GM21423 (cell line): ENCODE measurements at regions not wholly inside any gene's neighbourhood (a gene's known extent, or its start where the extent isn't known, plus 50 kb on each side); places are given as distances from the start of the nearest gene placed in this dataset.
A peak's percentile ranks its signal among the peaks of the same experiment; 100 is the strongest.

Experiments
- ATAC-seq: cut with Tn5 transposase; IDR thresholded peaks from one replicate; pipeline ENCODE4 v1.9.1; 2021; ENCODE audit warnings: mild to moderate bottlenecking, moderate library complexity; ENCODE audit not compliant: unreplicated experiment

DNA sequence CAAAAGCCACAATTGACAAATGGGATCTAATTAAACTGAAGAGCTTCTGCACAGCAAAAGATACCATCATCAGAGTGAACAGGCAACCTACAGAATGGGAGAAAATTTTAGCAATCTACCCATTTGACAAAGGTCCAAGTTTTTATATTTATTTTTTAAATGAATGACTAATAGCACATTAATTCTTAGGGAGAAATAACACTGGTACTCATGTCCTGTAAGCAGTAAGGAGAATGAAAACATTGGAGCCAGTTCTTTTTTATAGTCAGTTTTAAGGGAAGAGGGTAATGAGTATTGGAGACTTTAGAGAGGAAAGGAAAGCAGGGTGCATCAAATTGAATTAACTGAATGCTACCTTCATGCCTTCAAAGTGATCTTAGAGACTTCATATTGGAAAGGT is 404.7 kb upstream of the TGFBR2 start:
- no peak for ATAC-seq

DNA sequence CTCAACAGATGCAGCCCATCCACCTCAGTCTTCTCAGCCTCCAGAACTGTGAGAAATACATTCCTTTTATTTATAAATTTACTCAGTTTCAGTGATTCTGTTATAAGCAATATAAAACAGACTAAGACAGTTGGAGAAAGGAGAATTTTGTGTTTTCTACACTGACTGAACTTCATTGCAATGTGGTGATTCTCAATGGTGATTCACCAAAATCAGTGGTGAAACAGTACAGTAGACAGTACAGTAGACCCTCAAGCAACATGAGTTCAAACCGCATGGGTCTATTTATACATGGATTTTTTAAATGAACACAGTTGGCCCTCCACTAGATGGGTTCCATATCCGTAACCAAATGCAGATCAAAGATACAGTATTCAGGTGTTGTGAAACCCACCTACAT is 403.1 kb upstream of the TGFBR2 start:
- ATAC-seq: no peak

DNA sequence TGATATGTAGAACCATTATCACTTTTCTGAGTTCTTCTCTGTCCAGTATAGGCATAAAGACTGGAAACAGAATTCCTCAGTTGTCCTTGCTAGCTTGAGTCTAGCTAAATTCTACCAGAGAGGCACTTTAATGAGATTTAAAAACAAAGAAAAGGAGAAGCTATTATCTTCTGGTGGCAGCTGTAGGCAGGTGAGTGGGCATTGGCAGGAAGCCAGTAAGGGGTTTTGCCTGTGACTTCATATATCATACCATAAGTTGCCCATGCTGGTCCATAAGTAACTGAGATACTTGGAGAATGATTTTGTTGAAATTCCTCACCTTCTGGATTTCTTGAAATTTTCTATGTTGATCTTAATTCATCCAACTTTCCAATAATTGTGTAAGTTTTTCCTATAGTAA is 402.3 kb upstream of the TGFBR2 start:
- no peak for ATAC-seq

DNA sequence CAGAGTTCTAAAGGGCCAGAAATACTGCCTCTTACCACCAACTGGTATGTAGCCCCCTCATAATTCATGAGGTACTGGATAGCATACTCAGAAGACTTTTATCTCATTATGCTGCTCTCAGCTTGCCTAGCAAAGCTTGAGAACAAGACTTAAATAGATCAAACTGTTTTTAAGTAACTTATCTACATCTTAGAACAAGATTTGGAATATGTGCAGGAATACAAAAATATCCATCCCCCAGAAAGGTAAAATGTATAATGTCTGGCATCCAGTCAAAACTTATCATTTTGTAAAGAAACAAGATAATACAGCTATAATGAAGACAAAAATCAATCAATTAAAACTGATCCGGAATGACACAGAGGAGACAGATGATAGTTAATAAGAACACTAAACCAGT is 400.4 kb upstream of the TGFBR2 start:
- ATAC-seq: no peak

DNA sequence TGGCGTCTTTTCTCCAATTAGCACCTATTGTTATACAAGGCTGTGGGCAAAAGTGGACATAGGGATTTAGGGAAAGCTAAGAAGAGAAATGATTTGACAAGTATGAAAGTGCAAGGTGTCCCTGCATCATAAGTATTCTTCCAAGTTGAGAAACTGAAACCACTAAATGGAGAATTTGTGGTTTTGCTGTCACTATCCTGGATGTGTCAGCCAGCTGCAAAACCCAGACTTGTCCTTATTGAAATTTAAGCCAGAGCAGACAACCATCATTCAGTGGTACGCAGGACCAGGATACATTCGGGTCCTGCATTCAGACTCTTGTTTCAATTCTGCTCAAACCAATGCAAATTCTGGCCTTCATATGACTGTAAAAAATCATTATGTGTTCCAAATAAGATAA is 384.8 kb upstream of the TGFBR2 start:
- ATAC-seq: no peak

DNA sequence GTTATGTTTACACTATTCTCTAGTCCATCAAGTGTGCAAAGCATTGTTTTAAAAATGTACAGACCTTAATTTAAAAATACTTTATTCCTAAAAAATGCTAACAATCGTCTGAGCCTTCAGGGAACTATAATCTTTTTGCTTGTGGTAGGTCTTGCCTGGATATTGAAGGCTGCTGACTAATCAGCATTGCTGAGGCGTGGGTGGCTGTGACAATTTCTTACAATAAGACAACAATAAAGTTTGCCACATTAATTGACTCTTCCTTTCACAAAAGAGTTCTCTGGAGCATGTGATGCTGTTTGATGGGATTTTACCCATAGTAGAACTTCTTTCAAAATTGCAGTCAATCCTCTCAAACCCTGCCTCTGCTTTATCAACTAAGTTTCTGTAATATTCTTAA is 384.0 kb upstream of the TGFBR2 start:
- ATAC-seq: no peak

DNA sequence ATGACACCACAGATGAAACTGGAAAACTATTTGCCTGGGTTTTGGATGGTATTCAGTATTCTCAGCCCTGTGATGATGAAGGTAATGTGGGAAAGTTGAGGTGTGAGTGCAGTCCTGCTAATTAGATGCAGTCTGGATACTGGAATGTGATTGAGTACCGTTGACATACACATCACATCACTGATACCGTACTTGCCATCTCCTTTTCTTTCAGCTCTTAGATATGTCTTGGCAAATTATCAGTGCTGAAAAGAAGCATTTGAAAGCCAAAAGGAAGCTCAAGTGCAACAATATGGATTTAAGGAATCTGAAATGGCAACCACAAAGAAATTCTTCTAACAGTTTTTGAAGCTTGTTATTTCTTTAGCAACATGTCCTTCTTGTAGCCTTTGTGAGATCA is 381.4 kb upstream of the TGFBR2 start:
- no peak for ATAC-seq

DNA sequence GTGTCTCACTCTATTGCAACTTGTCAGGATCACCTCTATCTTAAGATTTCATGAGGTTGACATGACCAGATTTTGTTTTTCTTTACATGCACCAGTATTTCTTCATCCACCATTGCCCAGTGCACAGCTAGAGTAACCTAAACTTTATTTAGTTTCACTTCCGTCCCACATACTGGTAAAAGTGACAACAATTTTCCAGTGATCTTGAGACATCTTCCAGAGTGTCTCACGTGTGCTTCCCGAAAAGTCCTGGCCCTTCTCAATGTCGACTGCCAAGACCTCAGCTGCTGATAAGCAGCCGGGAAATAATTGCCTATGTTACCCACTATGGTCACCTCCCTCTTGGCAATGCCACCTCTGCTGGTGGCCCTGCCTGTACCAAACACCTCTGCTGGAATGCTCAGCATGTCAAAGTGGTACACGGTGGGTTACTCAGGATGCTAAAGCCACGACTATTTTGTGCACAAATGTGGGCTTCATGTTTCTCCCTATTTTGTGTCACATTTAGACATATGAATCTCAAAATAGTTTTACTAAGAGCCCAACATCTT is 379.7 kb upstream of the TGFBR2 start:
- ATAC-seq: no peak

DNA sequence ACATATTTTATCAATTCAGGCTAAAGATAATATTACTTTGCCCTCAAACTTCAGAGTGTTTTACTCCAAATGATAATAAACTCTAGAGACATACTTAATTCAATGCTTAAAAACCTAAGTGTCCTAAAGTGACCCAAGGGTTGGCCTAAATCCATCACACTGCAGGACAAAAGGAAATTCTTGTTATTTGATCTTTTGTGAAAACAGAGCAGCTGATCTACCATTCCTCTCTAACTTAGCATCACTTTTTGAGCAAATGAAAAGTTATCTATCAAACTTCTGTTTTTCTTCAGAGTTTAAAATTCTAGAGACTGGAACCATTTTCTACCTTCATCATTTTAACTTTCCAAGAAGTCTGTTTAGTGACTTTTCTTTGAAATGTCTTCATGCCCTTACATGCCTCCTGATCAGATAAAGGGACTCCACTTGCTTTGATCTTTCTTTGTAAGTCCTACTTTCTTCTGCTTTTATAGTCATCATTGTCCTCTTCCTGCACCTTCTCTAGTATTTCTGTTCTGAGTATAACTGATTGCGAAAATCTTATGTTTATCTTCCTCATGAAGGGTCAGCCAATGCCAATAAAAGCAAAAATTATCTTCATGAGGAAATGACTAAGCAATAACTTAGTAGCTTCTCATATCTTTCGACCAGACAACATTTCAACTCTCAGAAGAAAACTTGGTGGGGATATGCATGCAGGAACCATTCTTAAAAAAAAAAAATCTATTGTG is 378.7 kb upstream of the TGFBR2 start:
- ATAC-seq: no peak

DNA sequence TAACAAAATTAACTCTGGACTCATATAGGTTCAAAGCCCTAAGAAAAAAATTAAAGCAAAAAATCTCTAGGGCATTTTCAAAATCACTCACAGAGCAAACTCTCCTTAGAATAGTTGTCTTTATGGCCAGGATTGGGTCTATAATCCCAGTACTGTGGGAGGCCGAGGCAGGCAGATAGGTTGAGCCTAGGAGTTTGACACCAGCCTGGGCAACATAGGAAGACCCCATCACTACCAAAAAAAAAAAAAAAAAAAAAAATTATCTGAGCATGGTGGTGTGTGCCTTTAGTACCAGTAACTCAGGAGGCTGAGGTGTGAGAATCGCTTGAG is 378.1 kb upstream of the TGFBR2 start:
- no peak for ATAC-seq

DNA sequence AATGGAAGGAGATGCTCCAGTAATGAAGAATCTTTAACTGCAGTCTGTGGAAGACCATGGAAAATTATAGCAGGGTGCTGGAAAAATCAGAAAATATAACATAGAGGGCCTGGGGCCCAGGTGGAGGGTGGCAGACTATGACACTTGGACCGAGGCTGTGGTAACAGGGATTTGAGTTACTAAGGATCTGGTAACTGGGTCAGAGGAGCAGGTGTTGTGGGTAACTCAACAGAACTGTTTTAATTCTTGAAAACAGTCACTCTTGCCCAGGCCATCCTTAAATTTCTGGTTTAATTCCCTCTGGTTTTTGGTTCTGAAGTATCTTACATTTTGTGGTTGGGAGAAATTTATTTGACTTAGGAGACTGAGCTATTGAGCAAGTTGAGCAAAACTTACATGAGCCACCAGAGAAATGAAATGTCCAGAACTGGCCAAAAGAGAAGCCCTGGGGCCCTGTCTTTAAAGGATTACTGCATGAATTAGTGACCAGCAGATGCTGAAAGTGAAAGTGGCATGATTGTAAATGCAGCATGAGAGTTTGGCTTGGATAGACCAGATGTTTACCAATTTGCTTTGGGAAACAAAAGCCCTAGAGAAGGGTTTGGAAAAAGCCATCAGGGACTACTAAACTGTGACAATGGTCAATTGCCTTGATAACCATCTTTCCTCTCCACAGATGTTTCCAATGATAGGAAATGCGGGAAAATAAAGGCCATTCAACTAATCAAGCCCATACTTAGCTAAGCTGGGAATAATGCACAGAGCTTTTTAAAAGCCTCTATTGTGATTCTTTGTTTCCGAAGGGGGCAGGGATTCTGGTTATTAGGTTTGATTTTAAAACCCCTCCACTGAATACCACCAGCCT is 374.9 kb upstream of the TGFBR2 start:
- no peak for ATAC-seq

DNA sequence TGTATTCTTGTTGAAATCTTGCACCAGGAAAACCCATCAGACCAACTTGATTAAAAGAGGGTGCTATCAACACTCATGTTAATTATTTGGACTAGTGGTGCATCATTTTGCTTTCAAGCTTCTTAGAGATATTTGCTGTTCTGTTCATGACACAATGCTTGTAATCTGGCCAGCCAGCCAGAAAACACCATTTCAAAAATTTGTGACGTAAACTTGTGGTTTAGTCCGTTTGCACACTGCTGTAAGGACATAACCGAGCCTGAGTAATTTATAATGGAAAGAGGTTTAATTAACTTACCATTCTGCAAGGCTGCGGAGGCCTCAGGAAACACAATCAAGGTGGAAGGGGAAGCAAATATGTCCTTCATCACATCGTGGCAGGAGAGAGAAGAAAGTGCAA is 374.3 kb upstream of the TGFBR2 start:
- no peak for ATAC-seq

DNA sequence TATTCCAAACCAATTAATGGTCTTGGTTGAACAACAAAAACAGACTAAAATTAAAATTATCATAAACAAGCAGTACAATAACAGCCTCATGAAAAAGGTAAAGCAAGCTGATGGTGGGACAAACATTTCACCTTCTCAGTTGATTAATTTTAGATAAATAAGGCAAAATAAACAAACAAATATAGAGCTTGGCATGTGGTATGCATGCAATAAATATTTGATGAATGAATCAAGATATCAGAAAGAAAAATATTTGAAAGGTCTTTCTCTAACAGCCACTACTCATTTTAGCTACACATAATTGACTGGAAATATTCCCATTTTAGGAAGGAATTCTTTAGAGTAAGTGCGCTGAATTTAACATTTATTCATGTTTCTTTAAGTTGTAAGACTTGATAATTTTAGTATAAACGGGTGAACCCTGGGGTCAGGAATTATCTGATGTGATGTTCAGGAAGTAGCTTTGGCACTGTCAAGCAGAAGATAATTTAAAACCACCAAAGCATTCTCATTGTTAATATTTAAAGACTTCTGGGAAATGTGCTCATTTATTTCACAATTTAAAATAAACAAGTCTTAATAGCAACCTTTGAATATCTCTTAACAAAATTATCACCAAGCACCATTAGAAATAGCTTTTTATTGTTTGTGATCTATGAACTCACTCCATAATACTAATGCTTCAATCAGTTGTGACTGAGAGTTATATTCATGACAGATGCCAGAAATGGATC is 372.3 kb upstream of the TGFBR2 start:
- no peak for ATAC-seq

DNA sequence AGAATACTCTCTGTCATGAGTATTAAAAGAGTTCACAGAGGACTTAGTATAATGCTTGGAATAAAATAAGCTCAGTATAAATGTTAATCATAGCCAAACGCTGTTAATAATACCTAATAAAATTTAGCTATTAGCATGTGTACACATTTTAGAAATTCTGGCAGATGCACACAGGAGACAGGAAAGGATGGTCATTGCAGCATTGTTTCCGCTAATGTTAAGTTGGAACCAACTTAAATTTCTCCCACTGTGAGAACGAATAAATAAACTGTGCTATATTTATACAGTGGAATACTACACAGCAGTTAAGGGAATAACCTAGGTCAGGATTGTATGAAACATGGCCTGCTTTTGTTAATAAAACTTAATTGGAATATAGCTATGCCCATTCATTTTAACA is 370.4 kb upstream of the TGFBR2 start:
- ATAC-seq: no peak

DNA sequence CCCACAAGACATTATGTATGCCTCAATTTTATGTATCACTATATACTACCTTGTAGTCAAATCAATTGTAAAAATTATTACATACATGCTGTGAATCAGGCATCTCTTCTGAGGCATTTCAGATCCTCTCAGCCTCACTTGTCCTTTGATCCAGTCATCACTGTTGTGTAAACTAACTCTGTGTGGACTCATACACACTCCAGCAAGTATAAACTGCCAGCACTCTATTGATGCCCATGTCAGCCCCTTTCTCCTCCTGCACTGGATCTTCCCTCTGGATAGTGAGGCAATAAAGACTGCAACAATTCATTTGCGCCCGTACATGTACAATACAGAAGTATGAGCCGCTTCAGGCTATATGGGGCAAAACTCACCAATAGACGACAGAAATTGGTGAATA is 364.7 kb upstream of the TGFBR2 start:
- no peak for ATAC-seq

DNA sequence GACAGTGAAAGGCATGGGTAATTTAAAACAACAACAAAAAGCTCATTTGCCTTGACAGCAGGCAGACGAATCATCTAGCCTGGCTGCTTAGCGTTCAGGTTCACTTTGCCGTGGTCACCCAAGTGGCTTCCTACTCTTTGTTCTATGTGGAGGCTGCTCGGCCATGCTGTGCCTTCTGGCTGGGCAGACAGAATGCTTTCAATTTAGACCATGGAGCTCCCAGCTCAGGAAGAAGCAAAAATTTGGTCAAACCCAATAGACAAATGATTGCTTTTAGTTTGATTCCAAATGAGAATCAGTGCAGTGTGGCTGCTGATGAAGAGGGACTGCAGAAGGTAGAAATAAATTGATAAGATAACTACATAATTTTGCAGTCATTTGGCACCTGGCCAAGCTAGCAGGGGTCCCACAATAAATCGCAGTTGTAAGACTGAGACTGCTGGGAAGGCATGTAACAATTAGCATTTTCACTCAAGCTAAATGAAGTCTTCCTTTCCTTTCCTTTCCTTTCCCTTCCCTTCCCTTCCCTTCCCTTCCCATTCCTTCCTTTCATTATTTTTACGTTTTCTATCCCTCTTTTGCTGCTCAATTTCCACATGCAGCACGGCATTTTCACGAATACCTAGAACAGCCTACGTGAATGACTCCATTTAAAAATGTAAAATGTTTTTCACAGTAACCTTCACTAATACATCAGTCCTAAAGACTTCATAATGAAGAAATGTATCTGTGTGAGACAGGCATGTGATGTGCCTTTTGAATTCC is 360.4 kb upstream of the TGFBR2 start:
- ATAC-seq: no peak

DNA sequence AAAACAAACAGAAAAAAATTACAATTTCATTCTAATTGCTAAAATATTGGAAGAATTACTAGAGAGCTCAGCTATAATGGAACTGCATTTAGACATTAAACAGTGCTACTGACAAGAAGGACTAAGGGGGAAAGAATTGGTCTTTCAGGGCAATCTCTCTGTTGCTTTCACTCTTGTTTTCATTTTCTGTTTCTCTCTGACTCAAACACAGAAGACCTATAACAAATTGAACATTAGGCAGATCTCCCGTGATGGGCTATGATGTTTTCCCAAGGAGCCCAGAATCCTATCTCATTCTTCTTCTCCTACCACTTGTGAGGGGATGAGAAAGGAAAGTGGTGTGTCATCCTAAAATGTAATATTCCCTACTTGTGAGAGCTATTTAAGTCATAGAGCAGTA is 358.0 kb upstream of the TGFBR2 start:
- peak; percentile 88 for ATAC-seq

DNA sequence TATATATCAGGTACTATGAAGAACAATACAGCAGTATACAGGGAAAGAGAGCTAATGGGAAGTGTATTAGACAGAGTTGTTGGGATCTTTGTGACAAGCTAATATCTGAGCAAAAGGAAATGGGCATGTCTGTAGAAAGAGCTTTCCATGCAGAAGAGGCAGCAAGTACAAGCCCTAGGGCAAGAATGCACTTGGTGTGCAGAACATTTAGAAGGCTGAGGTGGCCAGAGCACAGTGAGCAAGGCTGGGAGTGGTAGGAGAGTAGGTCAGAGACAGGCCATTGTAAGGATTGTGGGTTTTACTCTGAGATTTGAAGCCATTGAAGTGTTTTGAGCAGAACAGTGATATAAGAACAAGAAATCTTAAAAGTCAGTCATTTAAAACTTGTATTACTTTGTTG is 353.9 kb upstream of the TGFBR2 start:
- no peak for ATAC-seq

DNA sequence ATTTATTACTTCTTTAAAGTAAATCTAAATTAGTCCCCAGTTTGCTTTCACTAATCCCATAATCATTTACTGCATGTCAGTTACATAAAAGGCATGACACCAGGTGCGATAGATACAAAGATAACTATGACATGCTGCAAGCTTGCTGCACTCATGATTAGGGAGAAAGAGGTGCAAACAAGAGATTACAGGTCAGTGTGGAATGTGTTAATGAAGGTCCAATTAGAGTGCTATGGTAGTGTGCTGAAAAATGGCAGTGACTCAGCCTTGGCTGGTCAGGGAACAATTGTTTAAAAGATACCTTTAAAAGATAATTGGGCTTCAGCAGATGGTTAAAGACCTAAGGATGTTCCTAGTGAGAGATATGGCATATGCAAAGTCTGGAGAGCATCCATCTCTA is 352.6 kb upstream of the TGFBR2 start:
- no peak for ATAC-seq

DNA sequence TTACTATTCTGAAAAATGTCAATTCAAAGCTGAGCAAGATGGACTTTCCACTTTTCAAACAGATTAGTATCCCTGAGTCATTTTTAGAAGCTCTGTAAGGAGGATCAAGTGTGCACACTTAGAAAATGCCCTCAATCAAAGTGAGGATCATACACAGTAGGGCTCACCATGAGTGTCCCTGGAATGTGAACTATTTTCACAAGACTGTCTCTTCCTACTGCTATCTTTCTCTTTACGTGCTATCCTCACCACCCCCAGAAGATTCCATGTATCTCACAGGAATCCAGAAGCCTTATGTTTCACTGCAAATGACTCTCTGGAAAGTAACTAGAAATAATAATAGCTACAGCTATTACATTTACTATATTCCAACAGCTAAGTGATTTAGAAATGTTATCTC is 349.9 kb upstream of the TGFBR2 start:
- no peak for ATAC-seq
